ENCODE measurements at regions not wholly inside any gene's neighbourhood (a gene's known extent, or its start where the extent isn't known, plus 50 kb on each side); places are given as distances from the start of the nearest gene placed in this dataset.

- Mint-ChIP-seq H3K4me3 (no peak overlapping the region), H3K9me3 (peaks cover 19% of the 10 kb centered on the region), H3K27me3 (no peaks in the 10 kb centered on the region), H3K4me1 (no peaks in the 10 kb centered on the region), H3K36me3 (ENCODE audit: low read depth) (no peaks in the 10 kb centered on the region), H3K27ac (no peak overlapping the region)
- ATAC-seq: no peak
- no peak for DNase-seq
Observed at GRCh38 chr1:71345491-71345890, 264.7 kb upstream of the ZRANB2 start.

DNA sequence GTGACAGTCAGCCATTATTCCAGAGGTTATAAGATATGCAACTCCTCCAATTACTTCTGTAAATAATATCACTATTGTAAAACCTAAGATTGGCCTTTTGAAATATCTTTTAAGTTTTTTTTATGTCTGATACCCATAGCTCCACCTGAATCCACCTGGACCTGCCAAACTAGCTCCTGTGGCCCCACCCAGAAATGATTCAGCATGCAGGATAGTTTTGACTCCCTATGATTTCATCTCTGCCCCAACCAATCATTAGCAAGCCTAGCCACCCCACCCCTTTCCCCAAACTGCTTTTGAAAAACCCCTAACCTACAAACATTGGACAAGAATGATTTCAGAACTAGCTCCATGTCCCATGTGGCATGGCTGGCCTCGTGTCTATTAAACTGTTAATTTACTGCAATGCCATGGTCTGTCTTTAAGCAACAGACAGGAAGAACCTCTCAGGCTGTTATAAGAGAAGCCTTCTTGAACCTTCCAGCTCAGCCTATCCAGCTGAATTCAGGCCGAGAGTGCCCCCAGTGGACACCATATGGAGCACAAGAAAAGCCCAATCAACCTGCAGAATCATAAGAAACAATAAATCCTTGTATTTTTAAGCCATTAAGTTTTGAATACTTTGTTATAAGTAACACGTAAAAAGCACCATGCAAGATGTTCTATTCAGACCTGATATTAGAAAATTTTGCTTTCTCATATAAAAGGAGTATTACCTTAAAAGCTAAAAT lies 263.0 kb upstream of the ZRANB2 start:
- no peak for ATAC-seq
- H3K4me3 Mint-ChIP-seq: no peak overlapping the region
- no peaks in the 10 kb centered on the region for H3K27me3 Mint-ChIP-seq
- no peaks in the 10 kb centered on the region for H3K4me1 Mint-ChIP-seq
- DNase-seq: no peak
- H3K27ac Mint-ChIP-seq: no peak overlapping the region
- peaks cover 19% of the 10 kb centered on the region for H3K9me3 Mint-ChIP-seq
- H3K36me3 Mint-ChIP-seq (ENCODE audit: low read depth): no peaks in the 10 kb centered on the region

- ATAC-seq (no peak), DNase-seq (no peak)
- Mint-ChIP-seq H3K36me3 (ENCODE audit: low read depth) (no peaks in the 10 kb centered on the region), H3K4me1 (no peaks in the 10 kb centered on the region), H3K4me3 (no peak overlapping the region), H3K27me3 (no peaks in the 10 kb centered on the region), H3K27ac (no peak overlapping the region), H3K9me3 (peaks cover 16% of the 10 kb centered on the region)
Observed at GRCh38 chr1:71339238-71339637, 258.4 kb upstream of the ZRANB2 start.

DNA sequence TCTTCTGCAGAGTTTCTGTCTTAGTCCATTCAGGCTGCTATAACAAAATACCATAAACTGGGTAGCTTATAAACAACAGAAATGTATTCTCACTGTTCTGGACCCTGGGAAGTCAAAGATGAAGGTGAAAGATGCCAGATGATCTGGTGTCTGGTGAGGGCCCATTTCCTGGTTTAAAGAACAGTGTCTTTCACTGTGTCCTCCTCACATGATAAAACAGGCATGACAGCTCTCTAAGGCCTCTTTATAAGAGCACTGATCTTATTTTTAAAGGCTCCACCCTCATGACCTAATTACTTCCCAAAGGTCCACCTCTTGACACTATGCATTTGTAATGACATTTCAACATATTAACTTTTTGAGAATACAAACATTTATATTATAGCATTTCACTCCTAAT lies 250.2 kb upstream of the ZRANB2 start:
- no peak for ATAC-seq
- DNase-seq: no peak
- no peaks in the 10 kb centered on the region for H3K4me1 Mint-ChIP-seq
- no peak overlapping the region for H3K27ac Mint-ChIP-seq
- peaks cover 3% of the 10 kb centered on the region for H3K36me3 Mint-ChIP-seq (ENCODE audit: low read depth)
- H3K27me3 Mint-ChIP-seq: no peaks in the 10 kb centered on the region
- peaks cover 22% of the 10 kb centered on the region for H3K9me3 Mint-ChIP-seq
- no peak overlapping the region for H3K4me3 Mint-ChIP-seq

DNA sequence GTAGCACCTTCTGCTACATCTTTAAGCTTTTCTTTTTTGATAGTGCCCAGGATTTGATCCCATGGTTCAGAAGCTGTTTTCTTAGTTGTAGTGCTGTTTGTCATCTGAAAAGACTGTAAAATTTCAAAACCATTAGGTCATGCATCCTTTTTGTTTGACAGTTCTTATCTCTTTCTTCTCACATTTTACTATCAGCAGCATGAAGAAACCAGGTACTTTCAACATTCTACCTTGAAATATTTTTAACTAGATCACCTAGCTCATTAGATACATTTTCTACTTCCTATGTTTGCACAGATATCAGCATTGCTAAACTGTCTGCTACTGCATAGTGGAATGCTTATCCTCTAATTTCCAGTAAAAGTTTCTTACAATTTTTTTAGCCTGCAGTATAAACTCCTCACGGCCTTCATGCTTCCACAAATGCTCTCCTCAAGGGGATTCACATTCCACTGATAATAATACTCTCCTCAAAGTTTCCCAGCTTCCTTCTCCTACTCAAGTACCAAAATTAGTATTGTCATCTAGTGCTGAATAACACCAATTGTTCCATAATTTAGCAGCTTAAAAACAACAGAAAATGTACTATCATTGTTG lies 243.9 kb upstream of the ZRANB2 start:
- Mint-ChIP-seq H3K36me3 (ENCODE audit: low read depth) (no peaks in the 10 kb centered on the region), H3K27ac (no peak overlapping the region), H3K4me1 (no peaks in the 10 kb centered on the region), H3K4me3 (no peak overlapping the region), H3K9me3 (peaks cover 17% of the 10 kb centered on the region), H3K27me3 (no peaks in the 10 kb centered on the region)
- no peak for ATAC-seq
- no peak for DNase-seq

GRCh38 chr1:71312545-71312944 lies 231.7 kb upstream of the ZRANB2 start:
- Mint-ChIP-seq H3K4me3 (no peak overlapping the region), H3K27me3 (no peaks in the 10 kb centered on the region), H3K36me3 (ENCODE audit: low read depth) (no peaks in the 10 kb centered on the region), H3K27ac (no peak overlapping the region), H3K9me3 (peaks cover 11% of the 10 kb centered on the region), H3K4me1 (no peaks in the 10 kb centered on the region)
- DNase-seq (no peak), ATAC-seq (no peak)

DNA sequence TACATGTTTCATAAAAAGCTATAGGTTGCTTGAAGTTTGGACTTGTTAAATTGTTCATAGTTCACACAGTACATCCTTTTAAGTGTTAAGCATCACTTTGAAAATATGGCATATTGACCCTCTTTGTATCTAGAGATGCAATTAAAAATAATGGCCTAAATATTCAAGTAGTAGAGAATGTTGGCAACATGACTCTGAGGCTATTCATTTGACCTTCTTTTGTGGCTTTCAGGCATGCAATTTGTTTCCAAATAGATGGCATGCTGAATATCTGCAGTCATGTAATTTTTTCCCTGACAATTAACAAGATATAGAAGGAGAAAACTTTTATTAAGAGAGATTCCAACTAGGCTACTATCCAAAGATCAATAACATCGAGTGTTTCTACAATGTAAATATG lies 230.5 kb upstream of the ZRANB2 start:
- ATAC-seq (no peak), DNase-seq (no peak)
- H3K27me3 Mint-ChIP-seq: no peaks in the 10 kb centered on the region
- H3K27ac Mint-ChIP-seq: no peak overlapping the region
- no peak overlapping the region for H3K4me3 Mint-ChIP-seq
- no peaks in the 10 kb centered on the region for H3K36me3 Mint-ChIP-seq (ENCODE audit: low read depth)
- no peaks in the 10 kb centered on the region for H3K4me1 Mint-ChIP-seq
- peaks cover 6% of the 10 kb centered on the region for H3K9me3 Mint-ChIP-seq

DNA sequence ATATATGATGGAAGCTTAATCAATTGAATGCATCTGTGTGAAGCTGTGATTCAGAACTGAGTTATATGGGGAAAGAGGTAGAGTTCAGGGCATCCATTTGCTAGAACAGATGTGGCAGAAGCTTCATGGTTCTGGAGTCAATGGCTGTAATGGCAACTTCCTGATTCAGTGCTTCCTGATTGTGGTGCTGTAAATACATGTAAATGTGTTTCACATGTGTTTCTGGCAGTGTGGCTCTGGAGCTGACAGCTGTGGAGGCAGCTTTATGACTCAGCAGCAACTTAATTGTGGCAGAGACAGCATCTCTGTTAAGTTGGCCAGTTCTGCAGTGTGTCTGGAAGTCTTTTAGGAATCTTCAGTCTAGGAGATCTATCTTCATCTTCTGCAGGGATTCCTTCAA lies 226.6 kb upstream of the ZRANB2 start:
- Mint-ChIP-seq H3K4me3 (no peak overlapping the region), H3K27ac (peak overlapping the region; percentile 64), H3K4me1 (no peaks in the 10 kb centered on the region), H3K9me3 (no peaks in the 10 kb centered on the region), H3K27me3 (no peaks in the 10 kb centered on the region), H3K36me3 (ENCODE audit: low read depth) (no peaks in the 10 kb centered on the region)
- DNase-seq: no peak
- ATAC-seq: no peak

DNA sequence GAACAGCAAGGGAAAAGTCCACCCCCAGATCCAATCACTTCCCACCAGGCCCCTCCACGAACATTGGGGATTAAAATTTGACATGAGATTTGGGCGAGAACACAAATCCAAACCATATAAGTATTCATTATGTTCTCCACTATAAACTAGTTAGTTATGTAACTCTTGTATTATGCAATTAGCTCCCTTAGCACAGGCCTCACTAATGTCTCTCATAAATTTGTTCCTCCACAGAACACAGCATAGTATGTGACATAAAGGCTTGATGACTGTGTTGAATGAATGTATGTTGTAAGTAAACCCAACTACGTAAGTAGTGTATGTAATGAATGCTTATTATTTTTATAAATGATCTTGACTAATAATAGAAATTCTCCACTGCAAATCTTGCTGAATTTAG lies 223.3 kb upstream of the ZRANB2 start:
- DNase-seq: no peak
- Mint-ChIP-seq H3K4me3 (no peak overlapping the region), H3K27ac (no peak overlapping the region), H3K9me3 (no peaks in the 10 kb centered on the region), H3K4me1 (no peaks in the 10 kb centered on the region), H3K27me3 (no peaks in the 10 kb centered on the region), H3K36me3 (ENCODE audit: low read depth) (no peaks in the 10 kb centered on the region)
- ATAC-seq: no peak

DNA sequence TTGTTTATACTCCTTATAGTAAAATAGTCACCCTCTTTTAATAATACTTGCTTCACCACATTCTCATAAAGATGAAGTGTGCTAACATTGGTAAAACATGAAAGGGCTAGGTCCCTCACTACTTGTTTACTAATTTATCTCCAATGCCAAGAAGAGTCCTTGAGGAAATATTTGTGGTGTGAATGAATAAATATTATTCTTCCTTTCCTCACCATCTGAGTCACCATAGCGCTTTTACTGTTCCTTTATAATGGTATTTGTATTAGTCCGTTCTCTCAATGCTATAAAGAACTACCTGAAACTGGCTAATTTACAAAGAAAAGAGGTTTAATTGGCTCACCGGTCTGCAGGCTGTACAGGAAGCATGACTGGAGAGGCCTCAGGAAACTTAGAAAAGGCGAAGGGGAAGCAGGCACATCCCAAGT lies 222.8 kb upstream of the ZRANB2 start:
- H3K27me3 Mint-ChIP-seq: no peaks in the 10 kb centered on the region
- no peaks in the 10 kb centered on the region for H3K36me3 Mint-ChIP-seq (ENCODE audit: low read depth)
- no peak for DNase-seq
- no peaks in the 10 kb centered on the region for H3K9me3 Mint-ChIP-seq
- no peak for ATAC-seq
- H3K4me1 Mint-ChIP-seq: no peaks in the 10 kb centered on the region
- H3K27ac Mint-ChIP-seq: no peak overlapping the region
- no peak overlapping the region for H3K4me3 Mint-ChIP-seq

DNA sequence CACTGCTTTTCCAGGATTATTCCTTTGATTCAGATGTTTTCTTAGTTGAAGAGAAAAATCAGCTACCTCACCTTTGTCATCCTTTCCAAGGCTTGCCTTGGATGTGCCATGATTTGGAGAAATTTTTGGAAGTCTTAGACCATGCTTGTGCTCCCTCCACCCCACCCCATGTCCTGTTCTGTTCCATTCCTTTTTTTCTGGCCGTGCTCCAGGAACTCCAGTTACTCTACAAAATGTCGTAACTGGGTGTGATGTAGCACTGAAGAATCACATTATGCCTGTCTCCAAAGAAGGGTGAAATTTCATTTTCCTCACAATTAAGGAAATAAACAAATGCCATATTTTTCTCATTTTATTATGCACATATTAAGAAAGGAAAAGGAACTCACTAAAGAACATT lies 217.8 kb upstream of the ZRANB2 start:
- DNase-seq (no peak), ATAC-seq (no peak)
- Mint-ChIP-seq H3K4me1 (no peaks in the 10 kb centered on the region), H3K36me3 (ENCODE audit: low read depth) (no peaks in the 10 kb centered on the region), H3K27ac (no peak overlapping the region), H3K4me3 (no peak overlapping the region), H3K27me3 (no peaks in the 10 kb centered on the region), H3K9me3 (no peaks in the 10 kb centered on the region)

DNA sequence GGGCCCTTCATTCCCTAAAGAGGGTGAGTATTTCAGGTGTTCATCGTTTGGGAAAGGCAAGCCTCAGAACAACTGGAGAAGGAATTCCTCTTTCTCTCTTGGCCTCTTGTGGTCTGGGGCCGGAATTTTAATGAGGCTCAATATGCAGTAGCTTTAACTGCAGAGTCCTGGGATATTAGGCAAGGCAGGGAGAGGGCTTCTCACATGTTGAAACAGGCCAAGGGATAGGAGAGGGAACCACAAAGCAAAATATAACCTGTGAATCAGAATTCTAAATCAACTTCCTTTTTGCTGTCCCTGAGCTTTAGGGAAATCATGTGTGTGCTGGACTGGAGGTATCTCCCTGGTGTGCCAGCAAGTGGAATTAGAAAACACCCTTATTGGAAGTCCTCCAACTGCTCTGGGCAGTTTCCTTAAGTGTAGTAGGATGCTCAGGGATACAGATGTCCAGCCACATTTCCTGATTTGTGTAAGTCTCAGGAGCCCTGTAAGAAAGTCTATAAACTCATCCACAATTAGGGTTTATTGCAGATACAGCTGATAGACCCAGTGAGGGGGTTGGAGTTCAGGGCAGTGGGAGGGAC lies 215.8 kb upstream of the ZRANB2 start:
- Mint-ChIP-seq H3K9me3 (peaks cover 8% of the 10 kb centered on the region), H3K36me3 (ENCODE audit: low read depth) (peaks cover 2% of the 10 kb centered on the region), H3K27ac (no peak overlapping the region), H3K27me3 (no peaks in the 10 kb centered on the region), H3K4me1 (no peaks in the 10 kb centered on the region), H3K4me3 (no peak overlapping the region)
- ATAC-seq (no peak), DNase-seq (no peak)

- no peaks in the 10 kb centered on the region for H3K4me1 Mint-ChIP-seq
- no peak overlapping the region for H3K4me3 Mint-ChIP-seq
- no peaks in the 10 kb centered on the region for H3K27me3 Mint-ChIP-seq
- ATAC-seq (no peak), DNase-seq (no peak)
- H3K9me3 Mint-ChIP-seq: peaks cover 13% of the 10 kb centered on the region
- peaks cover 2% of the 10 kb centered on the region for H3K36me3 Mint-ChIP-seq (ENCODE audit: low read depth)
- H3K27ac Mint-ChIP-seq: no peak overlapping the region
Observed at GRCh38 chr1:71295350-71295749, 214.5 kb upstream of the ZRANB2 start.

GRCh38 chr1:71294178-71294577 lies 213.3 kb upstream of the ZRANB2 start:
- Mint-ChIP-seq H3K9me3 (peaks cover 13% of the 10 kb centered on the region), H3K4me3 (no peak overlapping the region), H3K36me3 (ENCODE audit: low read depth) (peaks cover 2% of the 10 kb centered on the region), H3K27me3 (no peaks in the 10 kb centered on the region), H3K27ac (no peak overlapping the region), H3K4me1 (no peaks in the 10 kb centered on the region)
- ATAC-seq (no peak), DNase-seq (no peak)

DNA sequence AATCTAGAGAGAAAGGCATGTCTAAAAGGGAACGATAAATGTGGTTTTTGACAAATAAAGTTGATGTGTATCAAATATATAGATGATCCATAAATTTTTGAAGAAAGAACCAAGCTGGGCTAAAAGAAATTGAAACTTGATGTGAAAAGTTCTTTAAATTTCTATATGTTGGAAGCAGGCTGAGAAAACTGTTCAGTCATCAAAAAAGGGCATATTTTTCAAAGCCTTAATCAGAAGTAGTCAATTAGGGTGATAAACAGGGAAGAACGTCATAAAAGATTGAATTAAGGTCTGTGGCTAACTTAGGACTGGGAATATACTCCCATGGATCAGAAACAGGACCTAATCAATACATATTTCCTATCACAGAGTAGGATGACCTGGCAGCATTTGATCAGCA lies 211.4 kb upstream of the ZRANB2 start:
- Mint-ChIP-seq H3K27me3 (no peaks in the 10 kb centered on the region), H3K4me3 (no peak overlapping the region), H3K9me3 (peaks cover 19% of the 10 kb centered on the region), H3K36me3 (ENCODE audit: low read depth) (peaks cover 2% of the 10 kb centered on the region), H3K27ac (no peak overlapping the region), H3K4me1 (no peaks in the 10 kb centered on the region)
- no peak for DNase-seq
- no peak for ATAC-seq
